Peyer's patch (tissue), 4 donors: ENCODE measurements at regions not wholly inside any gene's neighbourhood (a gene's known extent, or its start where the extent isn't known, plus 50 kb on each side); places are given as distances from the start of the nearest gene placed in this dataset.

Source experiments
- CTCF ChIP-seq, 6 experiments: fragments of 450-650 bp in 4 of 6; fragments of 200-600 bp in 2 of 6; sonication (generic) in 1 of 6; IDR thresholded peaks; one replicate each; pipeline ENCODE4 v1.5.1; 2017 to 2019; ENCODE audit warnings: antibody characterized with exemption in 6 of 6, mild to moderate bottlenecking in 3 of 6, moderate library complexity in 1 of 6
- POLR2A ChIP-seq, 2 donors: fragments of 450-650 bp; IDR thresholded peaks; one replicate each; pipeline ENCODE4 v1.5.1; 2017; ENCODE audit warnings: antibody characterized with exemption in 2 of 2, mild to moderate bottlenecking in 2 of 2, moderate library complexity in 2 of 2

GRCh38 chr2:75317802-75318201, 118.5 kb upstream of the TACR1 start:
- TF ChIP-seq POLR2A (IDR thresholded peaks at IDR 0.05) (no peak), CTCF (IDR thresholded peaks at IDR 0.05) (no peak)
